ENCODE measurements at regions not wholly inside any gene's neighbourhood (a gene's known extent, or its start where the extent isn't known, plus 50 kb on each side); places are given as distances from the start of the nearest gene placed in this dataset.

DNA sequence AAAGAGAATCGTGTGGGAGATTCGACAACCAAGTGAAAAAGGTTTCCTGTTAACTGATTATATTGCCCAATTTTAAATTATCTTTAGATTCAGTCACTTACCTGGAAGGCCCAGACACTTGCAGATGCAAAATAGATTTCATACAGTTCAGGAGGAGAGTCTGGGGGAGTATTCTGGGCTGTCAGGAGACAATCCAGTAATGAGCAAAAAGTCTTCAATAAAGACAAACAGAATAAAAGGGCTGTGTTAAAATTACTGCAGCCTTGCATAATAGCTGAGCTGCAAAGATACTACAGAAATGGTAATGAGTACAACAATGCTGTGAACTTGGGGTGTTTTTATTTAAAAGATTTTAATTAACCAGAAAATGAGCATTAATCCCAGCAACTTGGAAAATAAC lies 303.6 kb downstream of the SP3 start:
- Histone ChIP-seq H3K36me3 (ENCODE audit: control insufficient read depth, low read length) (no peaks in the 10 kb centered on the region), H3K4me1 (ENCODE audit: control insufficient read depth, low read length) (no peaks in the 10 kb centered on the region), H3K79me2 (ENCODE audit: control insufficient read depth, low read length) (no peaks in the 10 kb centered on the region), H3K9me2 (replicated peaks; ENCODE audit: control insufficient read depth, low read length) (no peaks in the 10 kb centered on the region), H4K20me1 (ENCODE audit: control insufficient read depth, insufficient read depth, low read depth, low read length) (no peaks in the 10 kb centered on the region), H3K27me3 (ENCODE audit: control insufficient read depth, low read length) (peaks cover 3% of the 10 kb centered on the region; the same call in 1 of the 2 replicates), H3K4me2 (ENCODE audit: low read length) (no peak overlapping the region), H3K9me3 (ENCODE audit: control insufficient read depth, insufficient read depth, low read length) (no peaks in the 10 kb centered on the region), H3K27ac (ENCODE audit: low read depth, low read length) (no peak overlapping the region), H3F3A (ENCODE audit: control insufficient read depth, insufficient read depth) (no peaks in the 10 kb centered on the region), H3K4me3 (ENCODE audit: low read length) (no peak overlapping the region)
- TF ChIP-seq EZH2phosphoT487 (IDR thresholded peaks at IDR 0.05; ENCODE audit: borderline replicate concordance, low read length): no peak
- TF ChIP-seq, protein P1, sequence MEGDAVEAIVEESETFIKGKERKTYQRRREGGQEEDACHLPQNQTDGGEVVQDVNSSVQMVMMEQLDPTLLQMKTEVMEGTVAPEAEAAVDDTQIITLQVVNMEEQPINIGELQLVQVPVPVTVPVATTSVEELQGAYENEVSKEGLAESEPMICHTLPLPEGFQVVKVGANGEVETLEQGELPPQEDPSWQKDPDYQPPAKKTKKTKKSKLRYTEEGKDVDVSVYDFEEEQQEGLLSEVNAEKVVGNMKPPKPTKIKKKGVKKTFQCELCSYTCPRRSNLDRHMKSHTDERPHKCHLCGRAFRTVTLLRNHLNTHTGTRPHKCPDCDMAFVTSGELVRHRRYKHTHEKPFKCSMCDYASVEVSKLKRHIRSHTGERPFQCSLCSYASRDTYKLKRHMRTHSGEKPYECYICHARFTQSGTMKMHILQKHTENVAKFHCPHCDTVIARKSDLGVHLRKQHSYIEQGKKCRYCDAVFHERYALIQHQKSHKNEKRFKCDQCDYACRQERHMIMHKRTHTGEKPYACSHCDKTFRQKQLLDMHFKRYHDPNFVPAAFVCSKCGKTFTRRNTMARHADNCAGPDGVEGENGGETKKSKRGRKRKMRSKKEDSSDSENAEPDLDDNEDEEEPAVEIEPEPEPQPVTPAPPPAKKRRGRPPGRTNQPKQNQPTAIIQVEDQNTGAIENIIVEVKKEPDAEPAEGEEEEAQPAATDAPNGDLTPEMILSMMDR (IDR thresholded peaks at IDR 0.05; ENCODE audit: low read depth, low read length, poor library complexity, severe bottlenecking): no peak

DNA sequence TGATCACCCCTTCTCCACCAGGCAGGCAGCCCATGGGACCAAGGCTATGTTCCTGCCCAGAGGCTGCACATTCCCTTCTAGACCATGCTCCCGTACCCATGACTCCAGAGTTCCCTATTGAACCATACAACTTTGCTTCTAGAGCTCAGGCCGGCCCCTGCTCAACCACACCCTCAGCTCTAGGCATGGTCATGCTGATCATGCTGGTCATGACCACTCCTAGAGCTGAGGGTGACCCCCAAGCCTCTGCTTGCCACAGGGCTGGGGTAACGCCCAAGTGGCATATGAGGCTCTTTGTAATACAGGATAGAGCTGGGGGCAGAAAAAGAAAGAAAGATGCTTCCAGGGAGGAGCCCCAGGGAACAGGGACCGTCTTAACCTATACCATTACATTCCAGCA lies 301.8 kb downstream of the SP3 start:
- Histone ChIP-seq H3F3A (ENCODE audit: control insufficient read depth, insufficient read depth) (no peaks in the 10 kb centered on the region), H3K27ac (ENCODE audit: low read depth, low read length) (no peak overlapping the region), H3K4me2 (ENCODE audit: low read length) (no peak overlapping the region), H3K4me1 (ENCODE audit: control insufficient read depth, low read length) (no peaks in the 10 kb centered on the region), H3K9me3 (ENCODE audit: control insufficient read depth, insufficient read depth, low read length) (no peaks in the 10 kb centered on the region), H3K27me3 (ENCODE audit: control insufficient read depth, low read length) (peaks cover 3% of the 10 kb centered on the region; the same call in 1 of the 2 replicates), H4K20me1 (ENCODE audit: control insufficient read depth, insufficient read depth, low read depth, low read length) (no peaks in the 10 kb centered on the region), H3K9me2 (replicated peaks; ENCODE audit: control insufficient read depth, low read length) (no peaks in the 10 kb centered on the region), H3K36me3 (ENCODE audit: control insufficient read depth, low read length) (no peaks in the 10 kb centered on the region), H3K79me2 (ENCODE audit: control insufficient read depth, low read length) (no peaks in the 10 kb centered on the region), H3K4me3 (ENCODE audit: low read length) (no peak overlapping the region)
- TF ChIP-seq, protein P1 (IDR thresholded peaks at IDR 0.05; ENCODE audit: low read depth, low read length, poor library complexity, severe bottlenecking): no peak

DNA sequence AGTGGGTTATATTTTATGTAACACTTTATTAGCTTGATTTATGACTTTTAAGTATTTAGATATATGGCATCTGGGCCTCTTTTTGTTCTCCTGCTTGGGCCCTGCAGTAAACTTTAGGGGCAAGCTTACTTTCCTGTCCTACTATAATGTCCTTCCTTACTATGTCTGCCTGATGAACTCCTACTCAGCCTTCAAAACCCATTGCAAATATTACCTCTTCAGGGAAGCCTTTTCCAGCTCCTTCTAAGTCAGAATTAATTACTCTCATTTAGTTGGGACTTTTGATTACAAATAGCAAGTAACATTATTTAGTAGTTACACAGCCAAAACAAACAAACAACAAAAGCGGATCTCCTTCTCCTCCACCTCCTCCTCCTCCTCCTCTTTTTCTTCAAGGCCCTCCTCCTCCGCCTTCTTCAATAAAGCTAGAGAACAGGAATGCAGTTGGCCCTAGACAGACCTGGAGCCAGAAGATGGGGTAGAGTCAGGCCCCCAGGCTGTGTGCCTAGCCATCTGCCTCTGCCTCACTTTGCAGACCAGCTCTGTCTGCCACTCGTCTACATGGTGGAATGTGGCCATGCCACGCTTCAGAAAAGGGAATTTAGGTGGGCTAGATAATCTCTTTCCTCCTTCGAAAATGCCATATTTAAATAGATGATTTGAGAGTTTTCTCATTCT lies 301.2 kb downstream of the SP3 start:
- TF ChIP-seq, protein P1 (IDR thresholded peaks at IDR 0.05; ENCODE audit: low read depth, low read length, poor library complexity, severe bottlenecking): no peak
- no peak for TF ChIP-seq EZH2phosphoT487 (IDR thresholded peaks at IDR 0.05; ENCODE audit: borderline replicate concordance, low read length)

More for the DNA sequence above, 301.2 kb downstream of the SP3 start:
- no peak overlapping the region for H3K4me3 ChIP-seq (ENCODE audit: low read length)
- H3K4me2 ChIP-seq (ENCODE audit: low read length): no peak overlapping the region
- no peaks in the 10 kb centered on the region for H3F3A ChIP-seq (ENCODE audit: control insufficient read depth, insufficient read depth)
- H3K4me1 ChIP-seq (ENCODE audit: control insufficient read depth, low read length): no peaks in the 10 kb centered on the region
- H3K79me2 ChIP-seq (ENCODE audit: control insufficient read depth, low read length): no peaks in the 10 kb centered on the region
- H3K27me3 ChIP-seq (ENCODE audit: control insufficient read depth, low read length): peaks cover 3% of the 10 kb centered on the region; the same call in 1 of the 2 replicates
- no peaks in the 10 kb centered on the region for H3K9me3 ChIP-seq (ENCODE audit: control insufficient read depth, insufficient read depth, low read length)
- H4K20me1 ChIP-seq (ENCODE audit: control insufficient read depth, insufficient read depth, low read depth, low read length): no peaks in the 10 kb centered on the region
- H3K27ac ChIP-seq (ENCODE audit: low read depth, low read length): no peak overlapping the region
- H3K9me2 ChIP-seq (replicated peaks; ENCODE audit: control insufficient read depth, low read length): no peaks in the 10 kb centered on the region
- no peaks in the 10 kb centered on the region for H3K36me3 ChIP-seq (ENCODE audit: control insufficient read depth, low read length)
